Prostate gland (tissue), 2 donors: ENCODE measurements at regions not wholly inside any gene's neighbourhood (a gene's known extent, or its start where the extent isn't known, plus 50 kb on each side); places are given as distances from the start of the nearest gene placed in this dataset.

Experiments
- CTCF ChIP-seq, 4 experiments: fragments of 200-600 bp in 2 of 4; fragments of 450-650 bp in 2 of 4; sonication (generic) in 2 of 4; IDR thresholded peaks; 1 replicate in 3 of 4; 2 replicates in 1 of 4; pipeline ENCODE4 v1.5.1; 2016 to 2019; ENCODE audit warnings: antibody characterized with exemption in 4 of 4, mild to moderate bottlenecking in 2 of 4, moderate library complexity in 2 of 4
- POLR2A ChIP-seq: fragments of 450-650 bp; IDR thresholded peaks from one replicate; pipeline ENCODE4 v1.6.1; 2016; ENCODE audit warnings: antibody characterized with exemption, mild to moderate bottlenecking
- POLR2AphosphoS5 ChIP-seq: sonication (generic); formaldehyde crosslinking; IDR thresholded peaks from one replicate; pipeline ENCODE4 v1.6.1; 2017; ENCODE audit warnings: antibody characterized with exemption

GRCh38 chr9:81035171-81035570, 654.2 kb downstream of the TLE1 start:
- TF ChIP-seq CTCF (IDR thresholded peaks at IDR 0.05) (no peak), POLR2A (no peak), POLR2AphosphoS5 (no peak)
